Body of pancreas (tissue), 4 donors: ENCODE measurements at regions not wholly inside any gene's neighbourhood (a gene's known extent, or its start where the extent isn't known, plus 50 kb on each side); places are given as distances from the start of the nearest gene placed in this dataset.

Experiments
- ATAC-seq: fragments of 150-250 bp; one replicate; pipeline ENCODE4 v1.9.1; 2016
- DNase-seq, 4 donors: peaks; one replicate each; pipeline ENCODE4 v3.0.0-alpha.2; 2019
- H3K27ac ChIP-seq, 4 donors: fragments of 200-600 bp; sonication (generic); 1 replicate in 3 of 4; 2 replicates in 1 of 4; pipeline versions ENCODE4 v1.5.1 to v1.6.1; 2016 to 2019; ENCODE audit warnings: mild to moderate bottlenecking in 1 of 4, mixed read lengths in 1 of 4, moderate library complexity in 1 of 4
- H3K27me3 ChIP-seq, 2 donors: fragments of 200-600 bp; sonication (generic); one replicate each; pipeline ENCODE4 v1.6.0; 2016; ENCODE audit warnings: mild to moderate bottlenecking in 1 of 2
- H3K36me3 ChIP-seq, 2 donors: fragments of 200-600 bp; sonication (generic); replicated peaks in 1 of 2; 2 replicates each; pipeline ENCODE4 v1.5.1; 2016; ENCODE audit warnings: low read depth in 2 of 2; ENCODE audit not compliant: insufficient read depth in 1 of 2
- H3K4me1 ChIP-seq: fragments of 200-600 bp; sonication (generic); one replicate; pipeline ENCODE4 v1.6.0; 2016
- H3K4me3 ChIP-seq, 2 donors: fragments of 200-600 bp; sonication (generic); 1 replicate in 1 of 2; 2 replicates in 1 of 2; pipeline ENCODE4 v1.5.1; 2016 to 2019
- H3K9me3 ChIP-seq, 3 donors: fragments of 200-600 bp; sonication (generic); 1 replicate in 2 of 3; 2 replicates in 1 of 3; pipeline ENCODE4 v1.5.1; 2016
- POLR2A ChIP-seq, 3 donors: fragments of 450-650 bp; IDR thresholded peaks; one replicate each; pipeline ENCODE4 v1.6.1; 2016; ENCODE audit warnings: antibody characterized with exemption in 3 of 3, mild to moderate bottlenecking in 2 of 3
- WGBS, 2 donors: methylation state at CpG; one replicate each; pipeline ENCODE4 v1.1.5; 2017; 5-methylcytosine and 5-hydroxymethylcytosine counted together
- intact Hi-C: fragments of 100-400 bp; cut with DNase I; formaldehyde crosslinking; loops from one replicate; pipeline ENCODE4 v1.15.1; 2023
- TF ChIP-seq, protein P1 (sequence below), 7 experiments: fragments of 450-650 bp in 4 of 7; fragments of 200-600 bp in 3 of 7; sonication (generic) in 3 of 7; IDR thresholded peaks; one replicate each; pipeline ENCODE4 v1.5.1; 2016 to 2019; ENCODE audit warnings: antibody characterized with exemption in 7 of 7

DNA sequence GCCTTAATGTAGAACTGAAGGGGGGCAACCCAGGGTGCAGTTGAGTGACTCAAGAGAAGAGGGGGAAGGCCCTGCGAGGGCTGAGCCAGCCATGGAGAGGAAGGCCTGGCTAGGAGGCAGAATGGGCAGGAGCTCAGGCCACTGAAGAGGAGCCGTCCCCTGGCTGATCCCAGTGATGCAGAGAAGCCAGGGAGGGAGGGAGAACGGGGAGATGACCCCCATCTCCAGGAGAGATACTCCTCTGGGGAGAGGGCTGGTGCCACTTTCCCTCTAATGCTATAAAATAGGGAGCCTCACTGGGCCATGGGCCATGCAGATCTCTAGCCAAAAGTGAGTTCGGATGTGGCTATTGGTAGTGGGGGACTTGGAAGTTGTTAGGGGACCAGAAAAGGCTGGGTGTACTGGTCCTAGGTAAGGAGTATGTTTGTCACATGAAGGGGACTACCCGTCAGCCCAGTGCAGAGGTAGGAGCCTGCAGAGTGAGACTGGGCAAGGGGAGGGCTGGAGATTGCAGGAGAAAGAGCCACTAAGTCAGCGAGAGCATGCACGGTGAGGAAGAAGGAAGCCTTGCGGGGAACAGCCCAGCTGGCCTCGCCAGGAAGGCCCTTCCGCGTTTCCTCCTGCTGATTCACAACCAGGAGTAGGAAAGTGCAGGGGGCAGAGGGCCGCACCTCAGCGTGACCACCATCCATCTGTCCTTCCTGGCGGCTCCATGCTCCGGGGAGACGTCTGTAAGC, 347.6 kb downstream of the TCERG1L start:
- TF ChIP-seq, protein P1, sequence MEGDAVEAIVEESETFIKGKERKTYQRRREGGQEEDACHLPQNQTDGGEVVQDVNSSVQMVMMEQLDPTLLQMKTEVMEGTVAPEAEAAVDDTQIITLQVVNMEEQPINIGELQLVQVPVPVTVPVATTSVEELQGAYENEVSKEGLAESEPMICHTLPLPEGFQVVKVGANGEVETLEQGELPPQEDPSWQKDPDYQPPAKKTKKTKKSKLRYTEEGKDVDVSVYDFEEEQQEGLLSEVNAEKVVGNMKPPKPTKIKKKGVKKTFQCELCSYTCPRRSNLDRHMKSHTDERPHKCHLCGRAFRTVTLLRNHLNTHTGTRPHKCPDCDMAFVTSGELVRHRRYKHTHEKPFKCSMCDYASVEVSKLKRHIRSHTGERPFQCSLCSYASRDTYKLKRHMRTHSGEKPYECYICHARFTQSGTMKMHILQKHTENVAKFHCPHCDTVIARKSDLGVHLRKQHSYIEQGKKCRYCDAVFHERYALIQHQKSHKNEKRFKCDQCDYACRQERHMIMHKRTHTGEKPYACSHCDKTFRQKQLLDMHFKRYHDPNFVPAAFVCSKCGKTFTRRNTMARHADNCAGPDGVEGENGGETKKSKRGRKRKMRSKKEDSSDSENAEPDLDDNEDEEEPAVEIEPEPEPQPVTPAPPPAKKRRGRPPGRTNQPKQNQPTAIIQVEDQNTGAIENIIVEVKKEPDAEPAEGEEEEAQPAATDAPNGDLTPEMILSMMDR (IDR thresholded peaks at IDR 0.05), result no peak
- no peak for TF ChIP-seq POLR2A (IDR thresholded peaks at IDR 0.05)
- DNase-seq (no peak), ATAC-seq (no peak)
- Histone ChIP-seq H3K4me3 (no peak overlapping the region), H3K27ac (no peak overlapping the region), H3K9me3 (no peaks in the 10 kb centered on the region), H3K36me3 (no peaks in the 10 kb centered on the region), H3K4me1 (no peaks in the 10 kb centered on the region), H3K27me3 (no peaks in the 10 kb centered on the region)
- intact Hi-C loops, result no loop called here
- 77 to 79% methylated on average over 16 of the region's 16 CpGs for WGBS, 2 donors

DNA sequence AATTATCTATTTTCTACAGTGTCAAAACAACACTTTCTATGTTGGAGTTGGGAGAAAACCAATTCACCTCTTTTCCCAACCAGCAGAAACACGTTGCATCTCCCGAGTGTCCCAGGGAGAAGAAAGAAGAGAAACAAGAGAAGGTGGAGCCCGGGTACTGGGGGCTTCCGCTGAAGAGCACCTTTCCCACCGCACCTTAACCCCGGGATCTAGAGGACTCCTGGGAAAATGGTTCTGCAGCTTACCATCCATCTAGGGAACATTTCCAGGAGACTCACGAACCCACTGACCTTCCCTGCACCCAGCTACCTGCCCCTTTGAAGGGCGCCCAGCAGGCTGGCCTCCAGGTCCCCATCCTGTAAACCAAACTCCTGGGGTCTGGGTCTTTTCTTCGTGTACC, 346.8 kb downstream of the TCERG1L start:
- 61 to 78% methylated on average over 9 of the region's 9 CpGs for whole genome bisulfite sequencing, 2 donors
- intact Hi-C loops, result no loop called here
- no peak for TF ChIP-seq POLR2A (IDR thresholded peaks at IDR 0.05)
- TF ChIP-seq, protein P1 (IDR thresholded peaks at IDR 0.05), result no peak
- DNase-seq (no peak), ATAC-seq (no peak)
- Histone ChIP-seq H3K4me3 (no peak overlapping the region), H3K4me1 (no peaks in the 10 kb centered on the region), H3K36me3 (no peaks in the 10 kb centered on the region), H3K27ac (no peak overlapping the region), H3K27me3 (no peaks in the 10 kb centered on the region), H3K9me3 (no peaks in the 10 kb centered on the region)

DNA sequence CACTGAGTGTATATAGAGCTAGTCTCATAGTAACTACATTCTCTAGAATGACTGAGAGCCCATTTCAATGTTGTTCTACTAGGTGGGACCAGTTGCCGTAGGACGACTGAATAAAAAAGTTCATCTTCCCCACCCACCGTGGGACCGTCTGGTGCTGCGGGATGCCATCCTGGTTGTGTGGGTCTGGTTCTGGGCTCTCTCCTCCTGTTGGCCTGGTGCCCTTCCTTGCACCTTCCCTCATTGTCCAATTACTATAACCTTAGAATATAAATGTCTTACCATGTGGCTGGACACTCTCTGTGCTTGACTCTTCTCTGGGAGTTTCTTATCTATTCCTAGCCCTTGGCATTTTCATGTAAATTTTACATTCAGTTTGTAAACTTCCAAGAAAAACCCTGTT, 344.4 kb downstream of the TCERG1L start:
- ATAC-seq (no peak), DNase-seq (no peak)
- 86% methylated on average over 5 of the region's 5 CpGs for WGBS, 2 donors
- no peak for TF ChIP-seq POLR2A (IDR thresholded peaks at IDR 0.05)
- TF ChIP-seq, protein P1 (IDR thresholded peaks at IDR 0.05), result no peak
- H3K27me3 ChIP-seq, result no peaks in the 10 kb centered on the region
- H3K4me3 ChIP-seq, result no peak overlapping the region
- H3K9me3 ChIP-seq, result no peaks in the 10 kb centered on the region
- intact Hi-C loops, result no loop called here
- no peaks in the 10 kb centered on the region for H3K4me1 ChIP-seq
- no peak overlapping the region for H3K27ac ChIP-seq
- no peaks in the 10 kb centered on the region for H3K36me3 ChIP-seq

DNA sequence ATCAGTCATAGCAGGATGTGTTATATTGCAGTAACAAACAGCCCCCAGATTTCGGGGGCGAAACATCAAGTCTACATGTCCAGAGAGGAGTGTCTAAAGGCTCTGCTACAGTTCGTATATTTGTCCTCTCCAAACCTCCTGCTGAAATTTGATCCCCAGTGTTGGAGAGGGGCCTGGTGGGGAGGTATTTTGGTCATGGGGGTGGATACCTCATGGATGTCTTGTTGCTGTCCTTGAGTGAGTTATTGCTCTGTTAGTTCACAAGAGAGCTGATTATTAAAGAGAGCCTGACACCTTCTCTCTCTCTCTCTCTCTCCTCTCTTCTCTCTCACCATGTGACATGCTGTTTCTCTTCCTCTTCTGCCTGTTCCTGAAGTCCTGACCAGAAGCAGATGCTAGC, 343.7 kb downstream of the TCERG1L start:
- Histone ChIP-seq H3K27ac (no peak overlapping the region), H3K4me1 (no peaks in the 10 kb centered on the region), H3K4me3 (no peak overlapping the region), H3K36me3 (no peaks in the 10 kb centered on the region), H3K27me3 (no peaks in the 10 kb centered on the region), H3K9me3 (no peaks in the 10 kb centered on the region)
- 61% methylated on average over 3 of the region's 3 CpGs for WGBS, 2 donors
- DNase-seq (no peak), ATAC-seq (no peak)
- TF ChIP-seq, protein P1 (IDR thresholded peaks at IDR 0.05), result no peak
- no peak for TF ChIP-seq POLR2A (IDR thresholded peaks at IDR 0.05)
- intact Hi-C loops, result no loop called here

DNA sequence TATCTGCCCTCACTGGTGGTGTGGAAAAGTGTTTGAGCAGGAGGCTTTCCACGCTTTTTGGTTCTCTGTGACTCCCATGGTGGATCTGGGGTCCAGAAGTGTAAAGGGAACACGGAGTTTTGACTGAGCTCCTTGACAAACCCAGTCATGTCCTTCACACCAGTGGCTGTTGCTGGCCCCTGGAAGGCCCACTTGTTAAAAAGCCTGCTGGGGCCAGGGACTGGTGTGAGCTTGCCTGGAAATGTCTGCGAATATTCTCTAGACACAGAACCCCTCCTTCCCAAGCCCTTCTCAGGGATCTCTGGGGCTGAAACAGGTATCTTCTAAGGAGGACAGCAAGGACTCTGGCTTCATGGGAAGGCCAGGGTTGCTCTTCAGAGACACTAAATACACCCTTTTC, 343.0 kb downstream of the TCERG1L start:
- H3K4me3 ChIP-seq, result no peak overlapping the region
- no peaks in the 10 kb centered on the region for H3K9me3 ChIP-seq
- H3K27me3 ChIP-seq, result no peaks in the 10 kb centered on the region
- TF ChIP-seq POLR2A (IDR thresholded peaks at IDR 0.05), result no peak
- TF ChIP-seq, protein P1 (IDR thresholded peaks at IDR 0.05), result no peak
- ATAC-seq (no peak), DNase-seq (no peak)
- 56 to 79% methylated on average over 2 to 3 of the region's 3 CpGs for WGBS, 2 donors
- no peaks in the 10 kb centered on the region for H3K36me3 ChIP-seq
- no peak overlapping the region for H3K27ac ChIP-seq
- intact Hi-C loops, result no loop called here
- H3K4me1 ChIP-seq, result no peaks in the 10 kb centered on the region
